NAMALWA (cell line): ENCODE measurements at regions not wholly inside any gene's neighbourhood (a gene's known extent, or its start where the extent isn't known, plus 50 kb on each side); places are given as distances from the start of the nearest gene placed in this dataset.
"Not testable (repeated sequence)": the region's sequence is repeated elsewhere in the genome, so short reads cannot be mapped to it uniquely, and the experiment has no call there.

Source experiments
- DNase-seq: peaks from one replicate; pipeline ENCODE4 v3.0.0-alpha.2; 2015; ENCODE audit warnings: low spot score

GRCh38 chr4:148540622-148541326, 98.6 kb upstream of the NR3C2 start:
- DNase-seq: no peak

GRCh38 chr4:148539387-148539786, 97.2 kb upstream of the NR3C2 start:
- no peak for DNase-seq

GRCh38 chr4:148533851-148534250, 91.6 kb upstream of the NR3C2 start:
- not testable (repeated sequence) for DNase-seq

- no peak for DNase-seq
Measured at GRCh38 chr4:148530114-148530513, 87.9 kb upstream of the NR3C2 start.

GRCh38 chr4:148527571-148527970, 85.4 kb upstream of the NR3C2 start:
- DNase-seq: no peak

GRCh38 chr4:148522995-148523394, 80.8 kb upstream of the NR3C2 start:
- no peak for DNase-seq

GRCh38 chr4:148515248-148515647, 73.0 kb upstream of the NR3C2 start:
- no peak for DNase-seq

GRCh38 chr4:148514581-148514980, 72.4 kb upstream of the NR3C2 start:
- no peak for DNase-seq

GRCh38 chr4:148514041-148514440, 71.8 kb upstream of the NR3C2 start:
- DNase-seq: no peak

- no peak for DNase-seq
Measured at GRCh38 chr4:148510211-148510610, 68.0 kb upstream of the NR3C2 start.

GRCh38 chr4:148503681-148504080, 61.5 kb upstream of the NR3C2 start:
- DNase-seq: no peak

GRCh38 chr4:148497258-148497657, 55.0 kb upstream of the NR3C2 start:
- DNase-seq: no peak

- DNase-seq: no peak
Measured at GRCh38 chr4:148495463-148495862, 53.2 kb upstream of the NR3C2 start.
